Prostate gland (tissue), 2 donors: ENCODE measurements at regions not wholly inside any gene's neighbourhood (a gene's known extent, or its start where the extent isn't known, plus 50 kb on each side); places are given as distances from the start of the nearest gene placed in this dataset.

ENCODE experiments used
- POLR2A ChIP-seq: fragments of 450-650 bp; IDR thresholded peaks from one replicate; pipeline ENCODE4 v1.6.1; 2016; ENCODE audit warnings: antibody characterized with exemption, mild to moderate bottlenecking
- POLR2AphosphoS5 ChIP-seq: sonication (generic); formaldehyde crosslinking; IDR thresholded peaks from one replicate; pipeline ENCODE4 v1.6.1; 2017; ENCODE audit warnings: antibody characterized with exemption
- TF ChIP-seq, protein P1 (sequence below), 4 experiments: fragments of 200-600 bp in 2 of 4; fragments of 450-650 bp in 2 of 4; sonication (generic) in 2 of 4; IDR thresholded peaks; 1 replicate in 3 of 4; 2 replicates in 1 of 4; pipeline ENCODE4 v1.5.1; 2016 to 2019; ENCODE audit warnings: antibody characterized with exemption in 4 of 4, mild to moderate bottlenecking in 2 of 4, moderate library complexity in 2 of 4

DNA sequence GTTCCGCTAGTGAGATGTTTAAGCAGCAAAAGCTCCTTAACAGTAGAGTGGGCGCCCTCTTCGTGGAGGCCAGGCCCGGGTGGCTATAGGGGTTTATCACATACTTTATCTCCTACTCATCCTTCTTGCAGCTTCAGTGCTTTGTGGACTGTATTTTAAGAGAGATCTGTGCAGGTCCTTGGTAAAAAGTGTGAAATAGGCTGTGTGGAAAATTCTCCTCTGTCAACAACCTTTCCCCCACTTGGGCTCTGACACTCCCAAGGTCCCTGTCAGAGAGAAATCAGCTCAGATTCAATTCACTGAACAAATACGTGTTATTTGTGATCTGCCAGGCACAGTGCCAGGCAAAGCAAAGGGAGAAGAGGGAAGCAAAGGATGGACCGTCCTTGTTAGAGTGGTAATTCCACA, 214.3 kb upstream of the PPARGC1A start:
- TF ChIP-seq, protein P1, sequence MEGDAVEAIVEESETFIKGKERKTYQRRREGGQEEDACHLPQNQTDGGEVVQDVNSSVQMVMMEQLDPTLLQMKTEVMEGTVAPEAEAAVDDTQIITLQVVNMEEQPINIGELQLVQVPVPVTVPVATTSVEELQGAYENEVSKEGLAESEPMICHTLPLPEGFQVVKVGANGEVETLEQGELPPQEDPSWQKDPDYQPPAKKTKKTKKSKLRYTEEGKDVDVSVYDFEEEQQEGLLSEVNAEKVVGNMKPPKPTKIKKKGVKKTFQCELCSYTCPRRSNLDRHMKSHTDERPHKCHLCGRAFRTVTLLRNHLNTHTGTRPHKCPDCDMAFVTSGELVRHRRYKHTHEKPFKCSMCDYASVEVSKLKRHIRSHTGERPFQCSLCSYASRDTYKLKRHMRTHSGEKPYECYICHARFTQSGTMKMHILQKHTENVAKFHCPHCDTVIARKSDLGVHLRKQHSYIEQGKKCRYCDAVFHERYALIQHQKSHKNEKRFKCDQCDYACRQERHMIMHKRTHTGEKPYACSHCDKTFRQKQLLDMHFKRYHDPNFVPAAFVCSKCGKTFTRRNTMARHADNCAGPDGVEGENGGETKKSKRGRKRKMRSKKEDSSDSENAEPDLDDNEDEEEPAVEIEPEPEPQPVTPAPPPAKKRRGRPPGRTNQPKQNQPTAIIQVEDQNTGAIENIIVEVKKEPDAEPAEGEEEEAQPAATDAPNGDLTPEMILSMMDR (IDR thresholded peaks at IDR 0.05): no peak
- TF ChIP-seq POLR2AphosphoS5 (no peak), POLR2A (no peak)
